Nephron (organoid): ENCODE measurements at regions not wholly inside any gene's neighbourhood (a gene's known extent, or its start where the extent isn't known, plus 50 kb on each side); places are given as distances from the start of the nearest gene placed in this dataset.
A peak's percentile ranks its signal among the peaks of the same experiment; 100 is the strongest.

ENCODE experiments used
- H3K27ac Mint-ChIP-seq, 3 experiments: 2 replicates each; pipeline ENCODE4 v1.8.0; 2020; ENCODE audit warnings: mixed read lengths in 3 of 3, mild to moderate bottlenecking in 2 of 3, moderate library complexity in 1 of 3
- H3K27me3 Mint-ChIP-seq: 2 replicates; pipeline ENCODE4 v1.8.0; 2021; ENCODE audit warnings: low read depth, mild to moderate bottlenecking, moderate library complexity, mixed read lengths
- H3K36me3 Mint-ChIP-seq: 2 replicates; pipeline ENCODE4 v1.8.0; 2020; ENCODE audit warnings: low read depth, mixed read lengths
- H3K4me1 Mint-ChIP-seq: 2 replicates; pipeline ENCODE4 v1.8.0; 2020; ENCODE audit warnings: mixed read lengths
- H3K4me3 Mint-ChIP-seq, 3 experiments: 2 replicates each; pipeline ENCODE4 v1.8.0; 2020; ENCODE audit warnings: mild to moderate bottlenecking in 3 of 3, mixed read lengths in 3 of 3, moderate library complexity in 2 of 3
- H3K9me3 Mint-ChIP-seq: 2 replicates; pipeline ENCODE4 v1.8.0; 2020; ENCODE audit warnings: mixed read lengths
- CTCF ChIP-seq, 3 experiments: fragments of 200-600 bp; sonication (generic); IDR thresholded peaks; one replicate each; pipeline ENCODE4 v1.5.0; 2021; ENCODE audit warnings: antibody characterized with exemption in 3 of 3; ENCODE audit not compliant: unreplicated experiment in 3 of 3

GRCh38 chr10:78928330-78928729, 140.4 kb upstream of the ZMIZ1 start:
- Mint-ChIP-seq H3K4me1 (peaks cover 36% of the 10 kb centered on the region), H3K4me3 (no peak overlapping the region), H3K36me3 (no peaks in the 10 kb centered on the region)

GRCh38 chr10:78929541-78929940, 139.2 kb upstream of the ZMIZ1 start:
- H3K27ac Mint-ChIP-seq: no peak overlapping the region
- peaks cover 34% of the 10 kb centered on the region for H3K4me1 Mint-ChIP-seq
- H3K9me3 Mint-ChIP-seq: no peaks in the 10 kb centered on the region
- H3K27me3 Mint-ChIP-seq: peaks cover 38% of the 10 kb centered on the region
- H3K4me3 Mint-ChIP-seq: no peak overlapping the region
- no peak for TF ChIP-seq CTCF (IDR thresholded peaks at IDR 0.05; ENCODE audit: unreplicated experiment in 3 of 3)
- no peaks in the 10 kb centered on the region for H3K36me3 Mint-ChIP-seq

More at GRCh38 chr10:78928330-78928729, 140.4 kb upstream of the ZMIZ1 start:
- H3K27me3 Mint-ChIP-seq: peaks cover 43% of the 10 kb centered on the region
- H3K27ac Mint-ChIP-seq: peak overlapping the region in 1 of 3 experiments; percentile 19
- TF ChIP-seq CTCF (IDR thresholded peaks at IDR 0.05; ENCODE audit: unreplicated experiment in 3 of 3): no peak
- no peaks in the 10 kb centered on the region for H3K9me3 Mint-ChIP-seq

- Mint-ChIP-seq H3K27me3 (peaks cover 33% of the 10 kb centered on the region), H3K4me3 (no peak overlapping the region), H3K4me1 (peaks cover 41% of the 10 kb centered on the region), H3K9me3 (no peaks in the 10 kb centered on the region), H3K27ac (peak overlapping the region; percentile 69 to 92 (median 73)), H3K36me3 (no peaks in the 10 kb centered on the region)
- no peak for TF ChIP-seq CTCF (IDR thresholded peaks at IDR 0.05; ENCODE audit: unreplicated experiment in 3 of 3)
These were observed 137.3 kb upstream of the ZMIZ1 start for GRCh38 chr10:78931321-78932053.

GRCh38 chr10:78932054-78932386, 136.7 kb upstream of the ZMIZ1 start:
- Mint-ChIP-seq H3K27ac (peak overlapping the region; percentile 69 to 92 (median 73)), H3K4me3 (no peak overlapping the region), H3K4me1 (peaks cover 46% of the 10 kb centered on the region), H3K36me3 (no peaks in the 10 kb centered on the region), H3K9me3 (no peaks in the 10 kb centered on the region), H3K27me3 (peaks cover 32% of the 10 kb centered on the region)
- no peak for TF ChIP-seq CTCF (IDR thresholded peaks at IDR 0.05; ENCODE audit: unreplicated experiment in 3 of 3)

GRCh38 chr10:78932861-78933260, 135.9 kb upstream of the ZMIZ1 start:
- H3K4me1 Mint-ChIP-seq: peaks cover 53% of the 10 kb centered on the region
- H3K27ac Mint-ChIP-seq: no peak overlapping the region
- no peaks in the 10 kb centered on the region for H3K9me3 Mint-ChIP-seq
- no peak for TF ChIP-seq CTCF (IDR thresholded peaks at IDR 0.05; ENCODE audit: unreplicated experiment in 3 of 3)
- H3K27me3 Mint-ChIP-seq: peaks cover 29% of the 10 kb centered on the region
- H3K4me3 Mint-ChIP-seq: no peak overlapping the region
- H3K36me3 Mint-ChIP-seq: no peaks in the 10 kb centered on the region
